ENCODE measurements at regions not wholly inside any gene's neighbourhood (a gene's known extent, or its start where the extent isn't known, plus 50 kb on each side); places are given as distances from the start of the nearest gene placed in this dataset.

GRCh38 chr3:103075282-103075681, 640.5 kb downstream of the ZPLD1 start:
- DNase-seq: no peak

GRCh38 chr3:103077910-103078309, 643.1 kb downstream of the ZPLD1 start:
- DNase-seq: no peak

GRCh38 chr3:103082501-103082900, 647.7 kb downstream of the ZPLD1 start:
- DNase-seq: no peak

- DNase-seq: no peak
Observed at GRCh38 chr3:103083848-103084631, 649.2 kb downstream of the ZPLD1 start.

GRCh38 chr3:103085465-103085864, 650.6 kb downstream of the ZPLD1 start:
- DNase-seq: no peak

GRCh38 chr3:103089758-103090157, 654.9 kb downstream of the ZPLD1 start:
- DNase-seq: no peak

- no peak for DNase-seq
Observed at GRCh38 chr3:103105206-103105605, 670.4 kb downstream of the ZPLD1 start.

- no peak for DNase-seq
Observed at GRCh38 chr3:103112273-103112672, 677.5 kb downstream of the ZPLD1 start.

GRCh38 chr3:103126115-103126514, 691.3 kb downstream of the ZPLD1 start:
- no peak for DNase-seq

GRCh38 chr3:103127098-103127630, 692.3 kb downstream of the ZPLD1 start:
- no peak for DNase-seq

- no peak for DNase-seq
Observed at GRCh38 chr3:103127737-103128136, 692.9 kb downstream of the ZPLD1 start.

- no peak for DNase-seq
Observed at GRCh38 chr3:103134023-103134724, 699.4 kb downstream of the ZPLD1 start.

- DNase-seq: no peak
Observed at GRCh38 chr3:103136621-103137020, 701.8 kb downstream of the ZPLD1 start.

GRCh38 chr3:103137830-103138229, 703.0 kb downstream of the ZPLD1 start:
- no peak for DNase-seq

- no peak for DNase-seq
Observed at GRCh38 chr3:103158183-103158582, 723.4 kb downstream of the ZPLD1 start.

GRCh38 chr3:103166890-103167289, 732.1 kb downstream of the ZPLD1 start:
- no peak for DNase-seq

- DNase-seq: no peak
Observed at GRCh38 chr3:103167850-103168249, 733.0 kb downstream of the ZPLD1 start.

GRCh38 chr3:103169289-103169688, 734.5 kb downstream of the ZPLD1 start:
- no peak for DNase-seq

GRCh38 chr3:103170651-103171050, 735.8 kb downstream of the ZPLD1 start:
- no peak for DNase-seq

- DNase-seq: no peak
Observed at GRCh38 chr3:103173940-103174339, 739.1 kb downstream of the ZPLD1 start.

- DNase-seq: no peak
Observed at GRCh38 chr3:103181160-103181559, 746.3 kb downstream of the ZPLD1 start.

- DNase-seq: no peak
Observed at GRCh38 chr3:103184772-103185171, 750.0 kb downstream of the ZPLD1 start.

GRCh38 chr3:103189941-103190340, 755.1 kb downstream of the ZPLD1 start:
- no peak for DNase-seq

GRCh38 chr3:103195216-103195615, 760.4 kb downstream of the ZPLD1 start:
- DNase-seq: no peak
